Activated CD4-positive, alpha-beta T cell treated with anti-CD3 and anti-CD28 coated beads, Interleukin-2, amount 10 ng/mL, durations not matched to agents 7 days and 5 days (primary cell): ENCODE measurements at regions not wholly inside any gene's neighbourhood (a gene's known extent, or its start where the extent isn't known, plus 50 kb on each side); places are given as distances from the start of the nearest gene placed in this dataset.
"Not testable (repeated sequence)": the region's sequence is repeated elsewhere in the genome, so short reads cannot be mapped to it uniquely, and the experiment has no call there.

Experiments
- CTCF ChIA-PET: fragments of 350-600 bp; sonication (Branson Sonifier 250); formaldehyde crosslinking; loops from one replicate; lab custom pipeline; 2021; ENCODE audit warnings: antibody characterized with exemption; lab: Charles Lee
- POLR2A ChIA-PET: fragments of 350-600 bp; sonication (Branson Sonifier 250); formaldehyde crosslinking; loops from one replicate; lab custom pipeline; 2021; ENCODE audit warnings: antibody characterized with exemption; lab: Charles Lee
- DNase-seq: peaks from one replicate; pipeline ENCODE4 v3.0.0-alpha.2; 2020
- H3K27ac Mint-ChIP-seq: one replicate; pipeline ENCODE4 v1.8.0; 2021; ENCODE audit warnings: mild to moderate bottlenecking, moderate library complexity, mixed read lengths
- H3K27me3 Mint-ChIP-seq: one replicate; pipeline ENCODE4 v1.8.0; 2021; ENCODE audit warnings: mixed read lengths
- H3K36me3 Mint-ChIP-seq: one replicate; pipeline ENCODE4 v1.8.0; 2021; ENCODE audit warnings: low read depth, mixed read lengths
- H3K4me1 Mint-ChIP-seq: one replicate; pipeline ENCODE4 v1.8.0; 2021; ENCODE audit warnings: mixed read lengths
- H3K4me3 Mint-ChIP-seq: one replicate; pipeline ENCODE4 v1.8.0; 2021; ENCODE audit warnings: mild to moderate bottlenecking, moderate library complexity, mixed read lengths
- H3K9me3 Mint-ChIP-seq: one replicate; pipeline ENCODE4 v1.8.0; 2021; ENCODE audit warnings: mixed read lengths

- H3K4me3 Mint-ChIP-seq, DNase-seq, POLR2A ChIA-PET, H3K36me3 Mint-ChIP-seq, CTCF ChIA-PET, H3K9me3 Mint-ChIP-seq, H3K4me1 Mint-ChIP-seq, H3K27ac Mint-ChIP-seq, H3K27me3 Mint-ChIP-seq: not testable (repeated sequence)
Measured at GRCh38 chr15:31724903-31725302, 305.4 kb upstream of the CHRNA7 start.

- H3K4me1 Mint-ChIP-seq, H3K9me3 Mint-ChIP-seq, H3K4me3 Mint-ChIP-seq, H3K27me3 Mint-ChIP-seq, POLR2A ChIA-PET, DNase-seq, H3K27ac Mint-ChIP-seq, H3K36me3 Mint-ChIP-seq, CTCF ChIA-PET: not testable (repeated sequence)
Measured at GRCh38 chr15:31725619-31726018, 304.7 kb upstream of the CHRNA7 start.

- Mint-ChIP-seq H3K36me3 (no peaks in the 10 kb centered on the region), H3K27me3 (peaks cover 11% of the 10 kb centered on the region), H3K27ac (no peak overlapping the region), H3K4me1 (no peaks in the 10 kb centered on the region), H3K4me3 (no peak overlapping the region), H3K9me3 (peaks cover 2% of the 10 kb centered on the region)
- ChIA-PET POLR2A (no interaction called here), CTCF (no interaction called here)
- DNase-seq, result no peak
Measured at GRCh38 chr15:31727612-31728011, 302.7 kb upstream of the CHRNA7 start.

GRCh38 chr15:31732726-31733125 is 297.6 kb upstream of the CHRNA7 start:
- Mint-ChIP-seq H3K9me3 (peaks cover 3% of the 10 kb centered on the region), H3K4me1 (no peaks in the 10 kb centered on the region), H3K4me3 (no peak overlapping the region), H3K36me3 (no peaks in the 10 kb centered on the region), H3K27me3 (peaks cover 12% of the 10 kb centered on the region), H3K27ac (no peak overlapping the region)
- ChIA-PET POLR2A (no interaction called here), CTCF (no interaction called here)
- no peak for DNase-seq

- DNase-seq, result no peak
- ChIA-PET CTCF (no interaction called here), POLR2A (no interaction called here)
- Mint-ChIP-seq H3K27ac (no peak overlapping the region), H3K4me3 (no peak overlapping the region), H3K9me3 (peaks cover 3% of the 10 kb centered on the region), H3K36me3 (no peaks in the 10 kb centered on the region), H3K4me1 (no peaks in the 10 kb centered on the region), H3K27me3 (peaks cover 11% of the 10 kb centered on the region)
Measured at GRCh38 chr15:31733424-31733823, 296.9 kb upstream of the CHRNA7 start.

- ChIA-PET CTCF (no interaction called here), POLR2A (no interaction called here)
- Mint-ChIP-seq H3K9me3 (peaks cover 16% of the 10 kb centered on the region), H3K36me3 (no peaks in the 10 kb centered on the region), H3K4me3 (no peak overlapping the region), H3K4me1 (no peaks in the 10 kb centered on the region), H3K27ac (no peak overlapping the region), H3K27me3 (peaks cover 4% of the 10 kb centered on the region)
- DNase-seq, result no peak
Measured at GRCh38 chr15:31740203-31740602, 290.1 kb upstream of the CHRNA7 start.

- H3K27ac Mint-ChIP-seq, result no peak overlapping the region
- H3K4me1 Mint-ChIP-seq, result no peaks in the 10 kb centered on the region
- CTCF ChIA-PET, result no interaction called here
- peaks cover 9% of the 10 kb centered on the region for H3K27me3 Mint-ChIP-seq
- peaks cover 10% of the 10 kb centered on the region for H3K9me3 Mint-ChIP-seq
- POLR2A ChIA-PET, result no interaction called here
- no peak overlapping the region for H3K4me3 Mint-ChIP-seq
- DNase-seq, result no peak
- H3K36me3 Mint-ChIP-seq, result no peaks in the 10 kb centered on the region
Measured at GRCh38 chr15:31745841-31746240, 284.5 kb upstream of the CHRNA7 start.

GRCh38 chr15:31752065-31752762 is 278.1 kb upstream of the CHRNA7 start:
- no peak for DNase-seq
- POLR2A ChIA-PET, result no interaction called here
- H3K27ac Mint-ChIP-seq, result no peak overlapping the region
- peaks cover 6% of the 10 kb centered on the region for H3K27me3 Mint-ChIP-seq
- CTCF ChIA-PET, result no interaction called here
- no peaks in the 10 kb centered on the region for H3K9me3 Mint-ChIP-seq
- H3K36me3 Mint-ChIP-seq, result no peaks in the 10 kb centered on the region
- H3K4me1 Mint-ChIP-seq, result no peaks in the 10 kb centered on the region
- H3K4me3 Mint-ChIP-seq, result no peak overlapping the region

GRCh38 chr15:31752905-31753304 is 277.4 kb upstream of the CHRNA7 start:
- Mint-ChIP-seq H3K4me3 (no peak overlapping the region), H3K27me3 (peaks cover 6% of the 10 kb centered on the region), H3K27ac (no peak overlapping the region), H3K36me3 (no peaks in the 10 kb centered on the region), H3K9me3 (no peaks in the 10 kb centered on the region), H3K4me1 (no peaks in the 10 kb centered on the region)
- ChIA-PET POLR2A (no interaction called here), CTCF (no interaction called here)
- DNase-seq, result no peak

GRCh38 chr15:31758126-31758525 is 272.2 kb upstream of the CHRNA7 start:
- Mint-ChIP-seq H3K27me3 (peaks cover 14% of the 10 kb centered on the region), H3K4me3 (no peak overlapping the region), H3K27ac (no peak overlapping the region), H3K36me3 (no peaks in the 10 kb centered on the region), H3K9me3 (no peaks in the 10 kb centered on the region), H3K4me1 (no peaks in the 10 kb centered on the region)
- ChIA-PET POLR2A (no interaction called here), CTCF (interaction anchor here (1.5 kb wide), 1 partner anchor 19 kb away, joined by 3 read pairs; no protein-coding TSS in a partner anchor)
- no peak for DNase-seq

- Mint-ChIP-seq H3K4me3 (no peak overlapping the region), H3K36me3 (no peaks in the 10 kb centered on the region), H3K4me1 (no peaks in the 10 kb centered on the region), H3K9me3 (no peaks in the 10 kb centered on the region), H3K27me3 (peaks cover 24% of the 10 kb centered on the region), H3K27ac (no peak overlapping the region)
- ChIA-PET POLR2A (no interaction called here), CTCF (no interaction called here)
- no peak for DNase-seq
Measured at GRCh38 chr15:31768055-31768454, 262.3 kb upstream of the CHRNA7 start.

- Mint-ChIP-seq H3K27me3 (peaks cover 7% of the 10 kb centered on the region), H3K9me3 (no peaks in the 10 kb centered on the region), H3K36me3 (no peaks in the 10 kb centered on the region), H3K4me3 (no peak overlapping the region), H3K4me1 (no peaks in the 10 kb centered on the region), H3K27ac (no peak overlapping the region)
- ChIA-PET CTCF (no interaction called here), POLR2A (no interaction called here)
- no peak for DNase-seq
Measured at GRCh38 chr15:31774045-31774444, 256.3 kb upstream of the CHRNA7 start.

GRCh38 chr15:31776039-31776438 is 254.3 kb upstream of the CHRNA7 start:
- Mint-ChIP-seq H3K27me3 (no peaks in the 10 kb centered on the region), H3K4me3 (no peak overlapping the region), H3K4me1 (no peaks in the 10 kb centered on the region), H3K36me3 (no peaks in the 10 kb centered on the region), H3K9me3 (no peaks in the 10 kb centered on the region), H3K27ac (no peak overlapping the region)
- CTCF ChIA-PET, result no interaction called here
- POLR2A ChIA-PET, result no interaction called here
- no peak for DNase-seq

- Mint-ChIP-seq H3K27me3 (peaks cover 12% of the 10 kb centered on the region), H3K9me3 (no peaks in the 10 kb centered on the region), H3K4me1 (no peaks in the 10 kb centered on the region), H3K27ac (no peak overlapping the region), H3K4me3 (no peak overlapping the region), H3K36me3 (no peaks in the 10 kb centered on the region)
- no peak for DNase-seq
- ChIA-PET POLR2A (no interaction called here), CTCF (no interaction called here)
Measured at GRCh38 chr15:31781261-31781660, 249.1 kb upstream of the CHRNA7 start.
